Lower leg skin (tissue), 4 donors: ENCODE measurements at regions not wholly inside any gene's neighbourhood (a gene's known extent, or its start where the extent isn't known, plus 50 kb on each side); places are given as distances from the start of the nearest gene placed in this dataset.

Experiments
- DNase-seq, 2 donors: peaks; one replicate each; pipeline ENCODE4 v3.0.0-alpha.2; 2019; ENCODE audit warnings: low spot score in 2 of 2
- H3K4me3 ChIP-seq: fragments of 200-600 bp; sonication (generic); 2 replicates; pipeline ENCODE4 v1.5.1; 2017; ENCODE audit warnings: mild to moderate bottlenecking, low read depth; ENCODE audit not compliant: poor library complexity, severe bottlenecking
- POLR2A ChIP-seq, 2 donors: fragments of 450-650 bp; IDR thresholded peaks; one replicate each; pipeline ENCODE4 v1.6.1; 2016 to 2017; ENCODE audit warnings: antibody characterized with exemption in 2 of 2, mild to moderate bottlenecking in 1 of 2, moderate library complexity in 1 of 2
- WGBS, 2 donors: methylation state at CpG; one replicate each; pipeline ENCODE4 v1.1.5; 2018; 5-methylcytosine and 5-hydroxymethylcytosine counted together
- intact Hi-C: fragments of 100-400 bp; cut with DNase I; formaldehyde crosslinking; loops from one replicate; pipeline ENCODE4 v1.15.0; 2023; ENCODE audit warnings: low total_unique reads
- TF ChIP-seq, protein P1 (sequence below), 3 donors: fragments of 450-650 bp; IDR thresholded peaks; one replicate each; pipeline ENCODE4 v1.5.1; 2016; ENCODE audit warnings: antibody characterized with exemption in 3 of 3, mild to moderate bottlenecking in 3 of 3, moderate library complexity in 2 of 3

DNA sequence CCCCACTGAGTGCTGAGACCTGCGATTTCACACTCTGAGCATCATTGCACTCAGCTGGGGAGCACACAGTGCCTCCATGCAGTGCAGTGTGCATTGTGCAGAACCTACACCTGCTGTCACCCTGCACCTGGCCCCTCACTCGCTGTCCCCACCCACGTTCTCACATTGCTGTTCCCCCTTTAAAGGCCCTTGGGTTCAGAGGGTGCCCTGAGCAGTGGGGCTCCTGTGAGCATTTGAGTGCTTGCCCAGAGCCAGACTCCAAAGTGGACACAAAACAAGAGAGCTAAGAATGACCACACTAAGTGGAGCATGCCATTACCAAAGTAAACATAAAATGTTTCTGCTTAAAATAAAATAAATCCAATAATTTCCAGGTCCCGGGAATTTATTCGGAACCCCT lies 131.0 kb upstream of the CST7 start:
- WGBS, 2 donors: 79 to 87% methylated on average over 5 of the region's 5 CpGs
- intact Hi-C loops: no loop called here
- H3K4me3 ChIP-seq: no peak overlapping the region
- DNase-seq: no peak
- TF ChIP-seq, protein P1, sequence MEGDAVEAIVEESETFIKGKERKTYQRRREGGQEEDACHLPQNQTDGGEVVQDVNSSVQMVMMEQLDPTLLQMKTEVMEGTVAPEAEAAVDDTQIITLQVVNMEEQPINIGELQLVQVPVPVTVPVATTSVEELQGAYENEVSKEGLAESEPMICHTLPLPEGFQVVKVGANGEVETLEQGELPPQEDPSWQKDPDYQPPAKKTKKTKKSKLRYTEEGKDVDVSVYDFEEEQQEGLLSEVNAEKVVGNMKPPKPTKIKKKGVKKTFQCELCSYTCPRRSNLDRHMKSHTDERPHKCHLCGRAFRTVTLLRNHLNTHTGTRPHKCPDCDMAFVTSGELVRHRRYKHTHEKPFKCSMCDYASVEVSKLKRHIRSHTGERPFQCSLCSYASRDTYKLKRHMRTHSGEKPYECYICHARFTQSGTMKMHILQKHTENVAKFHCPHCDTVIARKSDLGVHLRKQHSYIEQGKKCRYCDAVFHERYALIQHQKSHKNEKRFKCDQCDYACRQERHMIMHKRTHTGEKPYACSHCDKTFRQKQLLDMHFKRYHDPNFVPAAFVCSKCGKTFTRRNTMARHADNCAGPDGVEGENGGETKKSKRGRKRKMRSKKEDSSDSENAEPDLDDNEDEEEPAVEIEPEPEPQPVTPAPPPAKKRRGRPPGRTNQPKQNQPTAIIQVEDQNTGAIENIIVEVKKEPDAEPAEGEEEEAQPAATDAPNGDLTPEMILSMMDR (IDR thresholded peaks at IDR 0.05): no peak
- TF ChIP-seq POLR2A (IDR thresholded peaks at IDR 0.05): no peak

DNA sequence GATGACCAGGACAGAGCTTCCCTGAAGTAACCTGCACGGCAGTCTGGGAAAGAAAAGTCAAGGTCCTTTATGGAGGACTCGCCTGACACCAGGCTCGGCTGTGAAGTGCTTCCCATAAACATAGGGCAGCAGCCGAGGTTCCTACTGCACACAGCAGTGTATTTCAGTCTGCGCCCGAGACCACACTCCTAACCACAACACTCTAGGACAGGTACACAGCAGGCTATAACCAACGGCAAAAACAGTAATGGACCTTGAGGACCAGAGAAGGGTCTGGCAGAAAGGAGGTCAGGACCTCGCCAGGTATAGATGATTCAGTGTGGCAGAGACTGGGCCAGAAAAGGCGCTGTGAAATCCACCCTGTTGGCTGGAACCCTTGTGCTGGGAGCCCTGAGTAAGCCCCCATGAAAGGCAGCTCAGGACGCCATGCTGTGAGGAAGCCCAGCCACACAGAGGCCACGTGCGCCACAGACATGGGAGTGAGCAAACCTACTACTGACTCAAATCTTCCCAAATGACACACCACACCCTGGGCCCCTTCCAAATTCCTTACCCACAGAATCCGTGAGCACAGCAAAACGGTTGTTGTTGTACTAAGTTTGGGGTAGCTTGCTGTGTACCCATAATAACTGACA lies 129.6 kb upstream of the CST7 start:
- WGBS, 2 donors: 87 to 89% methylated on average over 11 to 14 of the region's 14 CpGs
- intact Hi-C loops: no loop called here
- no peak for DNase-seq

GRCh38 chr20:24820345-24820744 lies 128.7 kb upstream of the CST7 start:
- no peak for TF ChIP-seq POLR2A (IDR thresholded peaks at IDR 0.05)
- TF ChIP-seq, protein P1 (IDR thresholded peaks at IDR 0.05): no peak
- 94 to 96% methylated on average over 6 of the region's 6 CpGs for WGBS, 2 donors
- H3K4me3 ChIP-seq: no peak overlapping the region
- DNase-seq: no peak
- intact Hi-C loops: no loop called here

More for the DNA sequence above, 129.6 kb upstream of the CST7 start:
- no peak overlapping the region for H3K4me3 ChIP-seq
- TF ChIP-seq, protein P1 (IDR thresholded peaks at IDR 0.05): no peak
- TF ChIP-seq POLR2A (IDR thresholded peaks at IDR 0.05): no peak

GRCh38 chr20:24821391-24821790 lies 127.7 kb upstream of the CST7 start:
- 86 to 90% methylated on average over 8 of the region's 8 CpGs for WGBS, 2 donors
- intact Hi-C loops: no loop called here

GRCh38 chr20:24823176-24823784 lies 125.8 kb upstream of the CST7 start:
- intact Hi-C loops: no loop called here
- H3K4me3 ChIP-seq: no peak overlapping the region
- DNase-seq: peak in 1 of 2 donors; percentile 60
- 62 to 70% methylated on average over 8 of the region's 8 CpGs for WGBS, 2 donors
- TF ChIP-seq POLR2A (IDR thresholded peaks at IDR 0.05): no peak
- TF ChIP-seq, protein P1 (IDR thresholded peaks at IDR 0.05): no peak

More at GRCh38 chr20:24821391-24821790, 127.7 kb upstream of the CST7 start:
- TF ChIP-seq, protein P1 (IDR thresholded peaks at IDR 0.05): no peak
- TF ChIP-seq POLR2A (IDR thresholded peaks at IDR 0.05): no peak
- DNase-seq: peak in 1 of 2 donors; percentile 54
- no peak overlapping the region for H3K4me3 ChIP-seq
